OCI-LY3 (cell line): ENCODE measurements at regions not wholly inside any gene's neighbourhood (a gene's known extent, or its start where the extent isn't known, plus 50 kb on each side); places are given as distances from the start of the nearest gene placed in this dataset.
"Not testable (repeated sequence)": the region's sequence is repeated elsewhere in the genome, so short reads cannot be mapped to it uniquely, and the experiment has no call there.

ENCODE experiments used
- H2AFZ ChIP-seq: fragments of 200-600, 300-600 bp; shearing (Covaris generic); 2 replicates; pipeline ENCODE4 v1.6.0; 2014; ENCODE audit warnings: antibody characterized with exemption, low read depth, low read length
- H3K27ac ChIP-seq: fragments of 200-600, 300-600 bp; sonication (generic); 2 replicates; pipeline ENCODE4 v1.5.1; 2014; ENCODE audit warnings: mild to moderate bottlenecking, low read length, moderate library complexity, mixed read lengths
- H3K27me3 ChIP-seq: fragments of 200-600, 300-600 bp; sonication (generic); 2 replicates; pipeline ENCODE4 v1.6.1; 2014; ENCODE audit warnings: low read depth, low read length, mixed read lengths
- H3K36me3 ChIP-seq: fragments of 200-600, 300-600 bp; sonication (generic); replicated peaks from 2 replicates; pipeline ENCODE3; 2014; ENCODE audit warnings: low read depth, low read length, mixed read lengths
- H3K4me1 ChIP-seq: fragments of 300-600, 200-600 bp; sonication (generic); 2 replicates; pipeline ENCODE4 v1.6.1; 2014; ENCODE audit warnings: low read length, mixed read lengths
- H3K4me2 ChIP-seq: fragments of 200-600, 300-600 bp; sonication (generic); 2 replicates; pipeline ENCODE4 v1.6.1; 2014; ENCODE audit warnings: low read length, mixed read lengths
- H3K4me3 ChIP-seq: fragments of 300-600, 200-600 bp; sonication (generic); 2 replicates; pipeline ENCODE4 v1.5.1; 2014; ENCODE audit warnings: antibody characterized with exemption, mild to moderate bottlenecking, low read length, moderate library complexity
- H3K79me2 ChIP-seq: fragments of 300-600, 200-600 bp; shearing (Covaris generic); 2 replicates; pipeline ENCODE4 v1.6.1; 2014; ENCODE audit warnings: mild to moderate bottlenecking, low read length, mixed read lengths
- H3K9ac ChIP-seq: fragments of 300-600, 200-600 bp; shearing (Covaris generic); 2 replicates; pipeline ENCODE4 v1.6.0; 2014; ENCODE audit warnings: mild to moderate bottlenecking, low read length, moderate library complexity
- H3K9me3 ChIP-seq: fragments of 200-600, 300-600 bp; shearing (Covaris generic); 2 replicates; pipeline ENCODE4 v1.6.1; 2014; ENCODE audit warnings: low read length, mixed read lengths; ENCODE audit not compliant: insufficient read depth
- H4K20me1 ChIP-seq: fragments of 200-600, 300-600 bp; sonication (generic); 2 replicates; pipeline ENCODE4 v1.6.1; 2016; ENCODE audit warnings: low read length, mixed read lengths; ENCODE audit not compliant: insufficient read depth
- CTCF ChIP-seq: fragments of 200-600, 300-600 bp; sonication (generic); IDR thresholded peaks from 2 replicates; pipeline ENCODE4 v1.5.1; 2014; ENCODE audit warnings: antibody characterized with exemption, low read length, low read depth
- EZH2phosphoT487 ChIP-seq: fragments of 200-600 bp; shearing (Covaris generic); IDR thresholded peaks from 2 replicates; pipeline ENCODE4 v1.6.1; 2018; ENCODE audit warnings: antibody characterized with exemption, mixed run types, low read depth

- no peak overlapping the region for H2AFZ ChIP-seq
- H3K27ac ChIP-seq = no peak overlapping the region
- no peak overlapping the region for H3K9ac ChIP-seq
- H3K36me3 ChIP-seq = no peaks in the 10 kb centered on the region
- H3K4me3 ChIP-seq = no peak overlapping the region
- no peak overlapping the region for H3K4me2 ChIP-seq
- H3K4me1 ChIP-seq = peaks cover 8% of the 10 kb centered on the region
- peaks cover 21% of the 10 kb centered on the region; the same call in 1 of the 2 replicates for H3K27me3 ChIP-seq
- H3K9me3 ChIP-seq = no peaks in the 10 kb centered on the region
- TF ChIP-seq CTCF = no peak
- TF ChIP-seq EZH2phosphoT487 = no peak
- H4K20me1 ChIP-seq = no peaks in the 10 kb centered on the region
- no peaks in the 10 kb centered on the region for H3K79me2 ChIP-seq
Observed at GRCh38 chr7:121608785-121609184, 212.7 kb upstream of the FAM3C start.

- H3K4me3 ChIP-seq, H4K20me1 ChIP-seq, H3K4me1 ChIP-seq, H3K9me3 ChIP-seq, H3K27ac ChIP-seq, H2AFZ ChIP-seq, H3K79me2 ChIP-seq, H3K36me3 ChIP-seq, H3K4me2 ChIP-seq, H3K9ac ChIP-seq: not testable (repeated sequence)
- peaks cover 21% of the 10 kb centered on the region; the same call in 1 of the 2 replicates for H3K27me3 ChIP-seq
Observed at GRCh38 chr7:121608183-121608582, 212.1 kb upstream of the FAM3C start.

GRCh38 chr7:121605317-121605680 is 209.2 kb upstream of the FAM3C start:
- H3K4me1 ChIP-seq = peaks cover 8% of the 10 kb centered on the region
- TF ChIP-seq EZH2phosphoT487 (no peak), CTCF (peak; percentile 50)
- no peaks in the 10 kb centered on the region for H4K20me1 ChIP-seq
- no peak overlapping the region for H3K27ac ChIP-seq
- no peaks in the 10 kb centered on the region for H3K36me3 ChIP-seq
- peak overlapping the region; percentile 41; the same call in 1 of the 2 replicates for H2AFZ ChIP-seq
- no peak overlapping the region for H3K4me2 ChIP-seq
- no peaks in the 10 kb centered on the region for H3K79me2 ChIP-seq
- H3K27me3 ChIP-seq = peaks cover 21% of the 10 kb centered on the region; the same call in 1 of the 2 replicates
- H3K4me3 ChIP-seq = no peak overlapping the region
- no peaks in the 10 kb centered on the region for H3K9me3 ChIP-seq
- H3K9ac ChIP-seq = no peak overlapping the region

- H2AFZ ChIP-seq = peak overlapping the region; percentile 41; the same call in 1 of the 2 replicates
Observed at GRCh38 chr7:121604627-121605316, 208.7 kb upstream of the FAM3C start.

More at GRCh38 chr7:121604627-121605316, 208.7 kb upstream of the FAM3C start:
- H3K4me2 ChIP-seq = no peak overlapping the region
- H3K9me3 ChIP-seq = no peaks in the 10 kb centered on the region
- H3K9ac ChIP-seq = no peak overlapping the region
- H3K27me3 ChIP-seq = peaks cover 21% of the 10 kb centered on the region; the same call in 1 of the 2 replicates
- peaks cover 8% of the 10 kb centered on the region for H3K4me1 ChIP-seq
- H3K79me2 ChIP-seq = no peaks in the 10 kb centered on the region
- no peak overlapping the region for H3K27ac ChIP-seq
- H3K4me3 ChIP-seq = no peak overlapping the region
- TF ChIP-seq CTCF (no peak), EZH2phosphoT487 (no peak)
- H4K20me1 ChIP-seq = no peaks in the 10 kb centered on the region
- no peaks in the 10 kb centered on the region for H3K36me3 ChIP-seq
